GM20000 (cell line): ENCODE measurements at regions not wholly inside any gene's neighbourhood (a gene's known extent, or its start where the extent isn't known, plus 50 kb on each side); places are given as distances from the start of the nearest gene placed in this dataset.
"Not testable (repeated sequence)": the region's sequence is repeated elsewhere in the genome, so short reads cannot be mapped to it uniquely, and the experiment has no call there.

ENCODE experiments used
- DNase-seq: peaks from one replicate; pipeline ENCODE4 v3.0.0; 2012; ENCODE audit warnings: low spot score
- TF ChIP-seq, protein P1 (sequence below): IDR thresholded peaks from 2 replicates; pipeline ENCODE4 v1.5.1; 2012; ENCODE audit warnings: mild to moderate bottlenecking, control low read depth; ENCODE audit errors: extremely low read depth, missing control alignments

DNA sequence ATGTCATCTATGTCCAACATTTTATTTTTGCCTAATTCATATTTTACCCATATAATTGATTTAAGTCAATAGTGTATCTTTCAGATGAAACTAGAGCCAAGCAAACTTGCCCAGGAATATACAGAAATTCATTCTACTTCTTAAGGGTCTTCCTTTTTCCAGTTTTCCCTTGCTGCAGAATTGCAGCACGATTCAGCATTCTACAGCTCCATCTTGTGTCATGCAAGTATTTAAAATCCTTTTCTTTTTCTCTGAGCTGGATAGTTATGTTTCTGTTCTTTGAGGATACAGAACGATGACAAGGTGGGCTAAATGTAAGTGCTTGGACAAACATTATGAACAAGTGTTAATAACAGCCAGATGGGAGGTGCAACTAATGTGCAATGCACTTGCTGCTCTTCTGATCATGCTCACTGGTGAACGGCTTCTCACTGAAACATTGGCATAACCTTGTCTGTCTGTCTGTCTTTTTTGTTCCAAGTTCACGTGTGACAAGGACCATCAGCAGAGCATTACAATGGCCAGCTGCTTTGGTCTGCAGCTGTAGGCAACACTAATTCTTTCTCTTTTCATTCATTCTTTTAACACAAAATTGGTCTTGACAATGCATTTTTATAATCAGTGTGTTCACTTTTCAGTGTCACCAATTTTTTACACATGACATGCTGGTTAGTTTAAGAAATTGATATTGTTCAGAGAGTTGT lies 1821.7 kb downstream of the ARAP2 start:
- no peak for DNase-seq

DNA sequence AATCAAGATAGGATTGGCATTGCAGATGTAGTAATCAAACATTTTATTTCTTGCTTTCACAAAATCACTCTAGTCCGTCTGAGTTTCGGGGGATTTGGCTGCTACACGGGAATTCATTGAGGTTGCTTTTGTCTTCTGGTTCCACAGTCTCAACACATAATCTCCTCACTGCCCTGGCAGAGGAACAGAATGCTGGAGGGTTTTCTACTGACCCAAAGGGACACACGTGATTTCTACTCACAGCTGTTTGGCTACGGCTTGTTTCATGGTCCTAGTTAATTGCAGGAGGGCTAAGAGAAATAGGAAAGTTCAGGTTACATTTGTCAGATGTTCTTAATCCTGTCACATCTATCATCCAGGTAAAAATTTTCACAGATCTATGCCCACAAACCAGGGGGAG lies 1811.6 kb downstream of the ARAP2 start:
- TF ChIP-seq, protein P1, sequence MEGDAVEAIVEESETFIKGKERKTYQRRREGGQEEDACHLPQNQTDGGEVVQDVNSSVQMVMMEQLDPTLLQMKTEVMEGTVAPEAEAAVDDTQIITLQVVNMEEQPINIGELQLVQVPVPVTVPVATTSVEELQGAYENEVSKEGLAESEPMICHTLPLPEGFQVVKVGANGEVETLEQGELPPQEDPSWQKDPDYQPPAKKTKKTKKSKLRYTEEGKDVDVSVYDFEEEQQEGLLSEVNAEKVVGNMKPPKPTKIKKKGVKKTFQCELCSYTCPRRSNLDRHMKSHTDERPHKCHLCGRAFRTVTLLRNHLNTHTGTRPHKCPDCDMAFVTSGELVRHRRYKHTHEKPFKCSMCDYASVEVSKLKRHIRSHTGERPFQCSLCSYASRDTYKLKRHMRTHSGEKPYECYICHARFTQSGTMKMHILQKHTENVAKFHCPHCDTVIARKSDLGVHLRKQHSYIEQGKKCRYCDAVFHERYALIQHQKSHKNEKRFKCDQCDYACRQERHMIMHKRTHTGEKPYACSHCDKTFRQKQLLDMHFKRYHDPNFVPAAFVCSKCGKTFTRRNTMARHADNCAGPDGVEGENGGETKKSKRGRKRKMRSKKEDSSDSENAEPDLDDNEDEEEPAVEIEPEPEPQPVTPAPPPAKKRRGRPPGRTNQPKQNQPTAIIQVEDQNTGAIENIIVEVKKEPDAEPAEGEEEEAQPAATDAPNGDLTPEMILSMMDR, result no peak
- no peak for DNase-seq

More for the DNA sequence above, 1821.7 kb downstream of the ARAP2 start:
- TF ChIP-seq, protein P1, result no peak

GRCh38 chr4:34434377-34434776 lies 1809.9 kb downstream of the ARAP2 start:
- DNase-seq, result not testable (repeated sequence)

- no peak for DNase-seq
- TF ChIP-seq, protein P1, result no peak
Observed at GRCh38 chr4:34464196-34464595, 1780.1 kb downstream of the ARAP2 start.

GRCh38 chr4:34466411-34466810 lies 1777.9 kb downstream of the ARAP2 start:
- no peak for DNase-seq
- TF ChIP-seq, protein P1, result no peak

DNA sequence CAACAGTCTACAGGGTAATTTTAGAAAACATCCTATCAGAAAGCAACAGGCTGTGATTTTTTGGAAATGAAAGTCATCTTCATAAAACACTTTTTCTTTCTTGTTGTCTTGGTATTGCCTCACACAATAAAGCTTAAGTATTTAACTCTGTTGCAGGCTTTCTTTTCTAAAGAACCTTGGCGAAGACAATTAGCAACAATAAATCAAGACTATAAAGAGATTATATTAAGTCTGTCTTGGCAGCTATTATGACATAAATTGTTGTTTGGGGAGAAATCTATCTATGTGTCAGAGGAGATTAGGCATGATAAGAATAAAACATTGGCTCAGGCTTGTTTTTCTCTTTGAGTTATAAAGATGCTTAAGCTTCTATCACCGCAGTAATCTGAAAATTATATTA lies 1774.8 kb downstream of the ARAP2 start:
- TF ChIP-seq, protein P1, result no peak
- no peak for DNase-seq

- TF ChIP-seq, protein P1, result no peak
- no peak for DNase-seq
Observed at GRCh38 chr4:34485252-34485651, 1759.1 kb downstream of the ARAP2 start.
